KG1 (cell line): ENCODE measurements at regions not wholly inside any gene's neighbourhood (a gene's known extent, or its start where the extent isn't known, plus 50 kb on each side); places are given as distances from the start of the nearest gene placed in this dataset.
"Not testable (repeated sequence)": the region's sequence is repeated elsewhere in the genome, so short reads cannot be mapped to it uniquely, and the experiment has no call there.

Experiments
- DNase-seq: peaks from one replicate; lab custom pipeline; 2025; lab: John Stamatoyannopoulos, UW

GRCh38 chr13:50744116-50744660 is 99.3 kb downstream of the DLEU7 start:
- no peak for DNase-seq

- no peak for DNase-seq
These were observed 97.9 kb downstream of the DLEU7 start for GRCh38 chr13:50745542-50746115.

GRCh38 chr13:50747737-50748350 is 95.6 kb downstream of the DLEU7 start:
- no peak for DNase-seq

- DNase-seq: not testable (repeated sequence)
These were observed 90.3 kb downstream of the DLEU7 start for GRCh38 chr13:50753221-50753620.

- DNase-seq: not testable (repeated sequence)
These were observed 87.4 kb downstream of the DLEU7 start for GRCh38 chr13:50755862-50756685.

- DNase-seq: no peak
These were observed 86.5 kb downstream of the DLEU7 start for GRCh38 chr13:50757008-50757407.

GRCh38 chr13:50758796-50759195 is 84.7 kb downstream of the DLEU7 start:
- no peak for DNase-seq

- no peak for DNase-seq
These were observed 82.7 kb downstream of the DLEU7 start for GRCh38 chr13:50760751-50761150.

- no peak for DNase-seq
These were observed 82.1 kb downstream of the DLEU7 start for GRCh38 chr13:50761406-50761805.

- no peak for DNase-seq
These were observed 80.4 kb downstream of the DLEU7 start for GRCh38 chr13:50762969-50763567.

- DNase-seq: no peak
These were observed 77.5 kb downstream of the DLEU7 start for GRCh38 chr13:50766013-50766412.

- DNase-seq: no peak
These were observed 76.8 kb downstream of the DLEU7 start for GRCh38 chr13:50766695-50767094.

GRCh38 chr13:50772881-50773280 is 70.6 kb downstream of the DLEU7 start:
- DNase-seq: not testable (repeated sequence)
